ENCODE measurements at regions not wholly inside any gene's neighbourhood (a gene's known extent, or its start where the extent isn't known, plus 50 kb on each side); places are given as distances from the start of the nearest gene placed in this dataset.

DNA sequence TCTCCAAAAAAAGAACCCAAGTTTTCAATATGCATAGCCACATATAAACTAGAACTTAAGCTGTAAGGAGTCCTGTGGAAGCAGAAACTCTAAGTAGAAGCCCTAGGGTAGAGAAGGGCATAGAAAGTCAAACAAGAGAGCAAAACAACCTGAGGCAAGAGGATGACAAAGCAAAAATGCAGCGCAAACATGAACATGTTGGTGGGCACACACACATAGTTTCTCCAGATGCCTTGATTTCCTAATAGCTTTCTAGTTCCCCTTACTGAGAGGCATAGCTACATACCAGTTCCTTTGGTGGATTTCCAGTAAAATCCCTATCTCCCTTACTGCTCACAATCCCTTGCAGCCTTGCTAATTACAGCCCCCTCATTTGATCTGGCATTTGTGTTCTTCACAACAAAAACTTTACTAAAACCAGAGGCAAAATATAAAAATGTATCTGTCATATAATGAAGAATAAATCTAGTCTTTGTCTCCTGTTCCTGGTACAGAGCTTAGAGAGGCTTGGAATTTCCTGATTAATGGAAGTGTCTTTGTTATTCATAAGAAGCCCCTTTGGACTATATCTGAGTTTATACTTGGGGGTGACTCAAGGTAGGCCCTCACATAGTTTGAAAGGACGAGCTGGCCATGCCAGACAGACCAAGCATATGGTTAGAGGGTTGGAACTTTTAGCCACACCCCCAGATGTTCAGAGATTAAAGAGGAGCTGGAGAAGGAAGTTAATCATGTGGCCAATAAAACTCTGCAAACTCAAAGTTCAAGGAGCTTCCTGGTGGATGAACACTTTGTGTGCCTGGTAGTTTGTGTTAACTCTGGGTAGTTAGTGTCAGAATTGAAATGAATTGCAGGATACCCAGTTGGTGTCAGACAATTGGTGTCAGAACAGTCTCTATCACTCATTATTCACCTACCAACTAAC, 52.7 kb upstream of the ZCCHC13 start:
- intact Hi-C loops (cut with DNase I), result no loop called here
- H3K27me3 ChIP-seq (ENCODE audit: control insufficient read depth in 1 of 2, insufficient read depth in 2 of 2, low read length in 1 of 2), result no peaks in the 10 kb centered on the region
- no peak overlapping the region for H3K4me3 ChIP-seq (ENCODE audit: low read length in 2 of 2)
- ATAC-seq (ENCODE audit: low FRiP score), result no peak
- peaks cover 0 to 9% of the 10 kb centered on the region in 2 donors for H3K4me1 ChIP-seq (ENCODE audit: control insufficient read depth in 1 of 2, insufficient read depth in 2 of 2, low read length in 2 of 2)
- H3K36me3 ChIP-seq (ENCODE audit: control insufficient read depth in 1 of 2, insufficient read depth in 2 of 2, low read length in 1 of 2), result no peaks in the 10 kb centered on the region
- H3K27ac ChIP-seq (ENCODE audit: low read depth in 1 of 2, low read length in 2 of 2), result no peak overlapping the region
- WGBS, 2 donors, result 58 to 61% methylated on average over 2 of the region's 2 CpGs
- DNase-seq, result no peak
- no peaks in the 10 kb centered on the region for H3K9me3 ChIP-seq (ENCODE audit: control insufficient read depth, low read length)

DNA sequence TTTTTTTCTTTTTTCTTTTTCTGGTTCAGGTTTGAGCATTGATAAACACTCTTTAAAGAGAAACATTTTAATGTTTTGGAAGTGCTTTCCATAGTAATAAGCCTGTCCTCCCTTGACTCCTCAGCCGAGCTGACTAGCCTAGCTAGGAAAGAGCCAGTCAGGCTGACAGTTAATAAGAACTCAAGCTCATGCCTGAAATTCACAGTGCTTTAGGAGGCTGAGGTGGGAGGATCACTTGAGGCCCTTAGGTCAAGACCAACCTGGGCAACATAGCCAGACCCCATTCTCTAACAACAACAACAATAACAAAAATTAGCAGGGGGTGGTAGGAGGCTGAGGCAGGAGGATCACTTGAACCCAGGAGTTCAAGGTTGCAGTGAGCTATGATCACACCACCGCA, 53.4 kb upstream of the ZCCHC13 start:
- Histone ChIP-seq H3K4me1 (ENCODE audit: control insufficient read depth in 1 of 2, insufficient read depth in 2 of 2, low read length in 2 of 2) (peaks cover 0 to 9% of the 10 kb centered on the region in 2 donors), H3K9me3 (ENCODE audit: control insufficient read depth, low read length) (no peaks in the 10 kb centered on the region), H3K27me3 (ENCODE audit: control insufficient read depth in 1 of 2, insufficient read depth in 2 of 2, low read length in 1 of 2) (no peaks in the 10 kb centered on the region), H3K27ac (ENCODE audit: low read depth in 1 of 2, low read length in 2 of 2) (no peak overlapping the region), H3K4me3 (ENCODE audit: low read length in 2 of 2) (no peak overlapping the region), H3K36me3 (ENCODE audit: control insufficient read depth in 1 of 2, insufficient read depth in 2 of 2, low read length in 1 of 2) (no peaks in the 10 kb centered on the region)
- WGBS, 2 donors, result 61 to 65% methylated on average over 2 of the region's 2 CpGs
- intact Hi-C loops (cut with DNase I), result no loop called here
- no peak for ATAC-seq (ENCODE audit: low FRiP score)
- DNase-seq, result no peak

- peaks cover 0 to 9% of the 10 kb centered on the region in 2 donors for H3K4me1 ChIP-seq (ENCODE audit: control insufficient read depth in 1 of 2, insufficient read depth in 2 of 2, low read length in 2 of 2)
- no peaks in the 10 kb centered on the region for H3K36me3 ChIP-seq (ENCODE audit: control insufficient read depth in 1 of 2, insufficient read depth in 2 of 2, low read length in 1 of 2)
- no peaks in the 10 kb centered on the region for H3K27me3 ChIP-seq (ENCODE audit: control insufficient read depth in 1 of 2, insufficient read depth in 2 of 2, low read length in 1 of 2)
- no peak overlapping the region for H3K27ac ChIP-seq (ENCODE audit: low read depth in 1 of 2, low read length in 2 of 2)
- 37 to 51% methylated on average over 11 of the region's 11 CpGs for WGBS, 2 donors
- DNase-seq, result no peak
- no peak overlapping the region for H3K4me3 ChIP-seq (ENCODE audit: low read length in 2 of 2)
- intact Hi-C loops (cut with DNase I), result no loop called here
- H3K9me3 ChIP-seq (ENCODE audit: control insufficient read depth, low read length), result no peaks in the 10 kb centered on the region
- ATAC-seq (ENCODE audit: low FRiP score), result no peak
Observed at GRCh38 chrX:74249963-74250362, 54.0 kb upstream of the ZCCHC13 start.

- no peaks in the 10 kb centered on the region for H3K36me3 ChIP-seq (ENCODE audit: control insufficient read depth in 1 of 2, insufficient read depth in 2 of 2, low read length in 1 of 2)
- H3K9me3 ChIP-seq (ENCODE audit: control insufficient read depth, low read length), result no peaks in the 10 kb centered on the region
- peaks cover 0 to 7% of the 10 kb centered on the region in 2 donors for H3K4me1 ChIP-seq (ENCODE audit: control insufficient read depth in 1 of 2, insufficient read depth in 2 of 2, low read length in 2 of 2)
- no peaks in the 10 kb centered on the region for H3K27me3 ChIP-seq (ENCODE audit: control insufficient read depth in 1 of 2, insufficient read depth in 2 of 2, low read length in 1 of 2)
- H3K4me3 ChIP-seq (ENCODE audit: low read length in 2 of 2), result no peak overlapping the region
- intact Hi-C loops (cut with DNase I), result no loop called here
- 32 to 59% methylated on average over 4 of the region's 4 CpGs for WGBS, 2 donors
- ATAC-seq (ENCODE audit: low FRiP score), result no peak
- H3K27ac ChIP-seq (ENCODE audit: low read depth in 1 of 2, low read length in 2 of 2), result peak overlapping the region in 1 of 2 donors; percentile 11
- no peak for DNase-seq
Observed at GRCh38 chrX:74248889-74249288, 55.1 kb upstream of the ZCCHC13 start.

- intact Hi-C loops (cut with DNase I), result no loop called here
- Histone ChIP-seq H3K36me3 (ENCODE audit: control insufficient read depth in 1 of 2, insufficient read depth in 2 of 2, low read length in 1 of 2) (no peaks in the 10 kb centered on the region), H3K27me3 (ENCODE audit: control insufficient read depth in 1 of 2, insufficient read depth in 2 of 2, low read length in 1 of 2) (no peaks in the 10 kb centered on the region), H3K4me3 (ENCODE audit: low read length in 2 of 2) (no peak overlapping the region), H3K9me3 (ENCODE audit: control insufficient read depth, low read length) (no peaks in the 10 kb centered on the region), H3K27ac (ENCODE audit: low read depth in 1 of 2, low read length in 2 of 2) (no peak overlapping the region), H3K4me1 (ENCODE audit: control insufficient read depth in 1 of 2, insufficient read depth in 2 of 2, low read length in 2 of 2) (peaks cover 0 to 2% of the 10 kb centered on the region in 2 donors)
- DNase-seq (no peak), ATAC-seq (ENCODE audit: low FRiP score) (no peak)
Observed at GRCh38 chrX:74246524-74246923, 57.5 kb upstream of the ZCCHC13 start.

- intact Hi-C loops (cut with DNase I), result no loop called here
- Histone ChIP-seq H3K27ac (ENCODE audit: low read depth in 1 of 2, low read length in 2 of 2) (no peak overlapping the region), H3K4me3 (ENCODE audit: low read length in 2 of 2) (no peak overlapping the region), H3K4me1 (ENCODE audit: control insufficient read depth in 1 of 2, insufficient read depth in 2 of 2, low read length in 2 of 2) (no peaks in the 10 kb centered on the region), H3K9me3 (ENCODE audit: control insufficient read depth, low read length) (no peaks in the 10 kb centered on the region), H3K27me3 (ENCODE audit: control insufficient read depth in 1 of 2, insufficient read depth in 2 of 2, low read length in 1 of 2) (no peaks in the 10 kb centered on the region), H3K36me3 (ENCODE audit: control insufficient read depth in 1 of 2, insufficient read depth in 2 of 2, low read length in 1 of 2) (peaks cover 0 to 2% of the 10 kb centered on the region in 2 donors)
- no peak for ATAC-seq (ENCODE audit: low FRiP score)
- DNase-seq, result no peak
- 51 to 54% methylated on average over 8 of the region's 8 CpGs for WGBS, 2 donors
Observed at GRCh38 chrX:74242484-74243138, 61.4 kb upstream of the ZCCHC13 start.

DNA sequence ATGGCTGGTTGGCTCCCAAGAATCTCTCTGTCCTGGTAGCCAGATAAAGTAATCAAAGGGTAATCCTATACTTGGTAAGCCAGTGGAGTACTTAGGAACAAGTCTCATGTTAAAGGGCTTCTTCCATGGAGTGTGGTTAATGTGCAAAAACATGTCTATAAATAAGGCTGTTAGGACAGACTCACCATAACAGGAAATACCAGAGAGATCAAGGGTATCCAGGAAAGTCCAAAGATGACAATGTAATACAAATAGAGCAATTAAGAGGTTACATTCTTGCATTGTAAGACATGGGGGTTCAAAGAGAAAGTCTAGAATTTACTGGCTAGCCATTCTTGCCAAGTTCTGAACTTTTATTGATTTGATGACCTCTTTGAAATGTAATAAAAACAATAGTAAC, 61.9 kb upstream of the ZCCHC13 start:
- Histone ChIP-seq H3K36me3 (ENCODE audit: control insufficient read depth in 1 of 2, insufficient read depth in 2 of 2, low read length in 1 of 2) (peaks cover 0 to 2% of the 10 kb centered on the region in 2 donors), H3K4me1 (ENCODE audit: control insufficient read depth in 1 of 2, insufficient read depth in 2 of 2, low read length in 2 of 2) (no peaks in the 10 kb centered on the region), H3K27me3 (ENCODE audit: control insufficient read depth in 1 of 2, insufficient read depth in 2 of 2, low read length in 1 of 2) (no peaks in the 10 kb centered on the region), H3K27ac (ENCODE audit: low read depth in 1 of 2, low read length in 2 of 2) (no peak overlapping the region), H3K9me3 (ENCODE audit: control insufficient read depth, low read length) (no peaks in the 10 kb centered on the region), H3K4me3 (ENCODE audit: low read length in 2 of 2) (no peak overlapping the region)
- no peak for ATAC-seq (ENCODE audit: low FRiP score)
- no peak for DNase-seq
- intact Hi-C loops (cut with DNase I), result no loop called here

- Histone ChIP-seq H3K4me3 (ENCODE audit: low read length in 2 of 2) (no peak overlapping the region), H3K9me3 (ENCODE audit: control insufficient read depth, low read length) (no peaks in the 10 kb centered on the region), H3K27me3 (ENCODE audit: control insufficient read depth in 1 of 2, insufficient read depth in 2 of 2, low read length in 1 of 2) (no peaks in the 10 kb centered on the region), H3K4me1 (ENCODE audit: control insufficient read depth in 1 of 2, insufficient read depth in 2 of 2, low read length in 2 of 2) (no peaks in the 10 kb centered on the region), H3K36me3 (ENCODE audit: control insufficient read depth in 1 of 2, insufficient read depth in 2 of 2, low read length in 1 of 2) (peaks cover 0 to 2% of the 10 kb centered on the region in 2 donors), H3K27ac (ENCODE audit: low read depth in 1 of 2, low read length in 2 of 2) (no peak overlapping the region)
- ATAC-seq (ENCODE audit: low FRiP score), result no peak
- WGBS, 2 donors, result 88 to 96% methylated on average over 1 of the region's 1 CpG
- no peak for DNase-seq
- intact Hi-C loops (cut with DNase I), result no loop called here
Observed at GRCh38 chrX:74238771-74239170, 65.2 kb upstream of the ZCCHC13 start.

- H3K36me3 ChIP-seq (ENCODE audit: control insufficient read depth in 1 of 2, insufficient read depth in 2 of 2, low read length in 1 of 2), result peaks cover 0 to 2% of the 10 kb centered on the region in 2 donors
- H3K4me1 ChIP-seq (ENCODE audit: control insufficient read depth in 1 of 2, insufficient read depth in 2 of 2, low read length in 2 of 2), result no peaks in the 10 kb centered on the region
- H3K27me3 ChIP-seq (ENCODE audit: control insufficient read depth in 1 of 2, insufficient read depth in 2 of 2, low read length in 1 of 2), result no peaks in the 10 kb centered on the region
- no peaks in the 10 kb centered on the region for H3K9me3 ChIP-seq (ENCODE audit: control insufficient read depth, low read length)
- ATAC-seq (ENCODE audit: low FRiP score) (no peak), DNase-seq (no peak)
- WGBS, 2 donors, result 50 to 59% methylated on average over 2 of the region's 2 CpGs
- intact Hi-C loops (cut with DNase I), result no loop called here
- no peak overlapping the region for H3K4me3 ChIP-seq (ENCODE audit: low read length in 2 of 2)
- no peak overlapping the region for H3K27ac ChIP-seq (ENCODE audit: low read depth in 1 of 2, low read length in 2 of 2)
Observed at GRCh38 chrX:74234818-74235217, 69.2 kb upstream of the ZCCHC13 start.
